HG03280 (cell line): ENCODE measurements at regions not wholly inside any gene's neighbourhood (a gene's known extent, or its start where the extent isn't known, plus 50 kb on each side); places are given as distances from the start of the nearest gene placed in this dataset.

Experiments
- ATAC-seq: cut with Tn5 transposase; IDR thresholded peaks from one replicate; pipeline ENCODE4 v1.9.1; 2021; ENCODE audit warnings: mild to moderate bottlenecking, moderate library complexity; ENCODE audit not compliant: unreplicated experiment

GRCh38 chr6:63371104-63371715, 51.4 kb upstream of the LGSN start:
- no peak for ATAC-seq

GRCh38 chr6:63372951-63373533, 53.3 kb upstream of the LGSN start:
- ATAC-seq, result no peak

- peak; percentile 63 for ATAC-seq
Observed at GRCh38 chr6:63389191-63389844, 69.5 kb upstream of the LGSN start.

DNA sequence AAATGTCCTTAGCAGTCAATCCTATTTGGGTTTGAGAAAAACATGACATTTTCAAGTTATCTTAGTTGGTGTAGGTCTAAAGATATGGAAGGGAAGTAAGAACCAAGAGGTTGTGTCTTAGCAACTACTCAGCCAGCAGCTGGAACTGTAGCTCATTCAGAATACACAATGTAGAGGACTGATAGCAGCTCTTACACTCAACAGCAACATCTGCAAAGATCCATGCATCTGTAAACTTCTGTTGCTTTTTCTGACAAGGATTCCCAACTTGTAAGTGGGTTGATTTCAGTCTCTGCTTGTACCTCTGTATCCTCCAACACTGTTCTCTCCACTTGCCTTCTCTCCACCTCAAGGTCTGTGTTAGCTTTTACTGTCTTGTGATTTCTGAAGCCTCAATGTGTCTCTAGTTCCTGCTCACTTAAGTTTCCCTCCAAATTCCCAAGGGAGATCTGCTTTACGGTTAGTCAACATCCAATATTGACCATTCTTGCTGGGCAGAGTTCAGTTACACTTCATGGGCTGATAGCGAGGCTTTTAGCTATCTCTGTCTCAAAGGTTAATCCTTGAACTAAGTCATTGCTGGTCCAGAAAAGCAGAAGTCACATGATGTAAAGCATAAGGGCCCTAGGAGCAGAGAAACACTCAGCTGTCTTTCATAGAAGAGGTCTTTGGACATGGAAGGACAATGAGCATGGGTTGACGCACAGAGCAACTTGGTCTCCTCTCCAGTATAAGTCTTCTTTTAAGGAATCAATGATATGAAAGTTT, 71.6 kb upstream of the LGSN start:
- ATAC-seq, result no peak

- ATAC-seq, result no peak
Observed at GRCh38 chr6:63392092-63392724, 72.4 kb upstream of the LGSN start.

DNA sequence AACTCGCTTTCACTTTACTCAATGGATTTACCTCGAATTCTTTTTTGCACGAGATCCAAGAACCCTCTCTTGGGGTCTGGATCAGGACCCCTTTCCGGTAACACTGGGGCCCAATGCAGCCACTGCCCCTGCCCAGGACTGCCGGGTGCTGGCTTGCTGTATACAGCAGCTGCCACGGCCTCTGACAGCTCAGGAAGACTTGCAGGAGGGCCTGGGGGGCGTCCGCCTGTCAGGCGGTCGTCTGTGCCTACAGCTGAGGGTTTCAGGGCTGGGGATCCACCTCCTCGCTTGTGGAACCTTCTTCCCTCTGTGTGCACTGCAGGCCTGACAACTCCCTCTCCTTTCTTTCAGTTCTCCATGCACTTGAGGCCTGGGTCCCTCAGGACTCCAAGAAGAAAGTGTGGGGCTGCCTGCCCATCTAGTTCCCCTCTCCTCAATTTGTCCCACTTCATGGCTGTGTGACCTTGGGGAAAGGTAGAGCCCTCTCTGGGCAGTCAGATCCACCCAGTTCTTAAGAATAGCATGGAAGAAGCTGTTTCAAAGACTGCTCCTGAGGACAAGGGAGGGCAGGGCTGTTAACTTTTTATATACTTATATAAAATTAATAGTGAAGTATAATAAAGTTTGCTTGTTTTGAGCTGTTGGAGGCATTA, 75.0 kb upstream of the LGSN start:
- no peak for ATAC-seq

GRCh38 chr6:63395381-63395780, 75.6 kb upstream of the LGSN start:
- ATAC-seq, result no peak

- ATAC-seq, result no peak
Observed at GRCh38 chr6:63403725-63404124, 83.9 kb upstream of the LGSN start.

- ATAC-seq, result no peak
Observed at GRCh38 chr6:63410435-63411426, 90.9 kb upstream of the LGSN start.

- ATAC-seq, result no peak
Observed at GRCh38 chr6:63415286-63415685, 95.5 kb upstream of the LGSN start.

GRCh38 chr6:63418741-63419140, 99.0 kb upstream of the LGSN start:
- ATAC-seq, result no peak

- ATAC-seq, result no peak
Observed at GRCh38 chr6:63424636-63425035, 104.9 kb upstream of the LGSN start.

DNA sequence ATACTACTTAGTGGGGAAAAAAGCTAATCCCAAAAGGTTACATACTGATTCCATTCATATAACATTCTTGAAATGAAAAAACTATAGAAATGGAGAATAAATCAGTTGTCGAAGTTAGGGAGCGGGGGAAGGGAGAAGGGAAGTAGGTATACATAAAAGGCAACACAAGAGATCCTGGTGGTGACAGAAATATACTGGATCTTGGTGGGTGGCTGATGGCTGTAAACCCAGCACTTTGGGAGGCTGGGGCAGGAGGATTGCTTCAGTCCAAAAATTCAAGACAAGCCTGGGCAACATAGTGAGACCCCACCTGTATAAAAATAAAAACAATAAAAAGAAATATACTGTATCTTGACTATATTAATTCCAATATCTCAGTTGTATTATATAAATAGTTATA, 105.7 kb upstream of the LGSN start:
- ATAC-seq, result no peak

GRCh38 chr6:63426844-63427243, 107.1 kb upstream of the LGSN start:
- ATAC-seq, result no peak

GRCh38 chr6:63427951-63428350, 108.2 kb upstream of the LGSN start:
- ATAC-seq, result no peak

DNA sequence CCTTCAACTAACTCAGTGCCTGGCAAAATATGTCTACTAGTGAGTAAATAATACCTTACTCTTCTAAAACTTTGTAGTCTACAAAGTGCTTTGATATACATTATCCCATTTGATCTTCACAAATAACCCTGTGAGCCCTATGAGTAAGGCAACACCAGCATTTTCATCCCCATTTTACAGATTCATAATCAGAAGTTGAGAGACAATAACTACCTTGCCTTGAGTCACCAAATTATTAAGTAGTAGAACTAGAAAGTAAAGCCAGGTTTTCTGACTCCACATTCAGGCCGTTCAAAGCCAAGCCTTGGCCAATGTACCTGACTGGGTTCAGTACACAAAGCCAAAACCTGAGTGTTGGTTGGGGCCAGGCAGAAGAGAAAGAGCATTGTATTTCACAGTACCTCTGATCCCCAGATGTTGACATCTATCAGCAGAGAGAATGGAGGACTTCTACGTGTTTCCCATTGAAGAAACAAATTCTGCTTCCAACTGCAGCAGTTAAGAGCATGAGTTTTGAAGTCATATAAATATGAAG, 111.3 kb upstream of the LGSN start:
- ATAC-seq, result no peak

- no peak for ATAC-seq
Observed at GRCh38 chr6:63434943-63435342, 115.2 kb upstream of the LGSN start.

DNA sequence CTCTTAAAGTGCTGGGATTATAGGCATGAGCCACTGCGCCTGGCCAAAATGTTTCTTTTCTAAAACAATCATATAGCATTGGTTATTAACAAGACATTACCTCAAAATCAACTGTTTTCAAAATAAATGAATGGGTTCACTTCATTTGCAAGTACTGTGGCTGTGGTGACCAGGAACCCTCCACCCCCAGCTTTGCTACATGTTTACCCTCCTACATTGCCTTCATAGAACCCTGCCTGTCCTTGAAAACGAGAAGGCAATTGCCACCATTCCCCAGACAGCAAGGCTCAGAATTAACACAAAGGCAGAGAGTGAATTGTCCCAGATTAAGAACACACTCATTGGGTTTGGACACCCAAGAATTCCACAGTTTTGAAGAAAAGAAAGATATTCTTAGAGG, 116.6 kb upstream of the LGSN start:
- no peak for ATAC-seq

DNA sequence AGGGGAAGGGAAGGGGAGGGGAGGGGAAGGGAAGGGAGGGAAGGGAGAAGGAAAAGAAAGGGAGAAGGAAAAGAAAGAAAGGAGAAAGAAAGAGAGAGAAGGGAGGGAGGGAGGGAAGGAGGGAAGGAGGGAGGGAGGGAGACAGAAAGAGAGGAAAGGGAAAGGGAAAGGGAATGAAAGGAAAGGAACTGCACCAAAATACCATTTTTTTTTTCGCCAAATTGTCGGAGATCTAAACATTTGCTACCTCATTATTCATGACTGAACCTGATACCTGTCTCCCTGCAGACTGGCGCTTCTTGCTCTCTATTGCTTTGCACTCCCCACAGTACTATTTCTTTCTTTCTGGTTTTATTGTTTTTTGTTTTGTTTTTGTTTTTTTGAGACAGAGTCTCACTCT, 117.3 kb upstream of the LGSN start:
- no peak for ATAC-seq
